ENCODE measurements at regions not wholly inside any gene's neighbourhood (a gene's known extent, or its start where the extent isn't known, plus 50 kb on each side); places are given as distances from the start of the nearest gene placed in this dataset.

DNA sequence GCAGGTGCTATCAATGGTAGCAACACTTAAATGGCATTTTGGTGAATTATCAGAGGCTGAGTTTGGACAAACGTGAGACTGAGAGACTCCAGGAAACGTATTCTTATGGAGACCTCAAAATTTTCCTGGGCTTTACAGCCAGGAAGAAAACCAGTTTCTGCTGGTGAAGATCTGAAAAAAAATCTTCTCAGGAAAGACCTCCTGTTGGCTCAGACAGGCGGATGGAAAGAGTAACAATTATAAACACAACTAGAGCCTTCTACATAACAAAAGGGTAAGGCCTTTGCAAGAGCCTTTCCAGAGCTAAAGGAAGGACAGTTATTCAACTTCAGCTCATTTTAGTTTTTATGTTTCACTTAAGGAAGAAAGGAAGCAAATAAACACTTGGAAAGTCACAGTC lies 274.4 kb downstream of the THBS2 start:
- TF ChIP-seq ZFX (IDR thresholded peaks at IDR 0.05) (no peak), CTCF (conservative IDR thresholded peaks at IDR 0.05) (no peak)
